T-helper 2 cell treated with Interferon-gamma antibody and Interleukin-4, amounts not matched to agents 100 ng/mL and 5 ng/mL, for 36 hours (primary cell): ENCODE measurements at regions not wholly inside any gene's neighbourhood (a gene's known extent, or its start where the extent isn't known, plus 50 kb on each side); places are given as distances from the start of the nearest gene placed in this dataset.
"Not testable (repeated sequence)": the region's sequence is repeated elsewhere in the genome, so short reads cannot be mapped to it uniquely, and the experiment has no call there.

Experiments
- intact Hi-C: fragments of 100-400 bp; cut with micrococcal nuclease; formaldehyde crosslinking; loops from one replicate; pipeline ENCODE4 v1.15.1; 2023

- intact Hi-C loops = no loop called here
Measured at GRCh38 chr20:60160451-60161145, 202.4 kb downstream of the CDH26 start.

GRCh38 chr20:60167812-60168211, 209.6 kb downstream of the CDH26 start:
- intact Hi-C loops = no loop called here

- intact Hi-C loops = no loop called here
Measured at GRCh38 chr20:60168963-60169362, 210.7 kb downstream of the CDH26 start.

- intact Hi-C loops = no loop called here
Measured at GRCh38 chr20:60170116-60170515, 211.9 kb downstream of the CDH26 start.

- intact Hi-C loops = no loop called here
Measured at GRCh38 chr20:60171313-60171712, 213.1 kb downstream of the CDH26 start.

GRCh38 chr20:60171738-60172137, 213.5 kb downstream of the CDH26 start:
- intact Hi-C loops = no loop called here

GRCh38 chr20:60172346-60172984, 214.2 kb downstream of the CDH26 start:
- intact Hi-C loops = no loop called here

- intact Hi-C loops = no loop called here
Measured at GRCh38 chr20:60177080-60177479, 218.9 kb downstream of the CDH26 start.

- intact Hi-C loops = no loop called here
Measured at GRCh38 chr20:60180986-60181385, 222.8 kb downstream of the CDH26 start.

- intact Hi-C loops = no loop called here
Measured at GRCh38 chr20:60186412-60186811, 228.2 kb downstream of the CDH26 start.

GRCh38 chr20:60187683-60188082, 229.5 kb downstream of the CDH26 start:
- intact Hi-C loops = no loop called here

- intact Hi-C loops = no loop called here
Measured at GRCh38 chr20:60191014-60191413, 232.8 kb downstream of the CDH26 start.

GRCh38 chr20:60192326-60192725, 234.1 kb downstream of the CDH26 start:
- intact Hi-C loops = no loop called here

GRCh38 chr20:60199132-60199531, 240.9 kb downstream of the CDH26 start:
- intact Hi-C loops = not testable (repeated sequence)

- intact Hi-C loops = no loop called here
Measured at GRCh38 chr20:60199866-60200265, 241.6 kb downstream of the CDH26 start.

- intact Hi-C loops = no loop called here
Measured at GRCh38 chr20:60200305-60200918, 242.2 kb downstream of the CDH26 start.

- intact Hi-C loops = no loop called here
Measured at GRCh38 chr20:60201198-60201835, 243.1 kb downstream of the CDH26 start.

- intact Hi-C loops = no loop called here
Measured at GRCh38 chr20:60202046-60202445, 243.8 kb downstream of the CDH26 start.

- intact Hi-C loops = no loop called here
Measured at GRCh38 chr20:60203451-60203850, 245.2 kb downstream of the CDH26 start.

- intact Hi-C loops = no loop called here
Measured at GRCh38 chr20:60204601-60205000, 246.4 kb downstream of the CDH26 start.

GRCh38 chr20:60206259-60206658, 248.0 kb downstream of the CDH26 start:
- intact Hi-C loops = loop anchor here (5.0 kb wide), 1 partner anchor 149 kb away; no protein-coding TSS in a partner anchor

- intact Hi-C loops = loop anchor here (5.0 kb wide), 1 partner anchor 152 kb away; no protein-coding TSS in a partner anchor
Measured at GRCh38 chr20:60209048-60209447, 250.8 kb downstream of the CDH26 start.
